Calu3 (cell line): ENCODE measurements at regions not wholly inside any gene's neighbourhood (a gene's known extent, or its start where the extent isn't known, plus 50 kb on each side); places are given as distances from the start of the nearest gene placed in this dataset.

Source experiments
- BruUV-seq: library from RNA; stranded (reverse); fragments of 400-500 nt; replicated peaks from 2 replicates; lab custom pipeline; 2021; lab: Mats Ljungman, UMichigan
- CTCF ChIA-PET: fragments of 300-600 bp; sonication (Branson Sonifier 250); formaldehyde crosslinking; loops from one replicate; lab custom pipeline; 2022; ENCODE audit warnings: antibody characterized with exemption; lab: Charles Lee
- DNase-seq: peaks from one replicate; pipeline ENCODE4 v3.0.0; 2022
- H3K27ac Mint-ChIP-seq: one replicate; pipeline ENCODE4 v1.8.0; 2022; ENCODE audit warnings: mixed read lengths; ENCODE audit not compliant: unreplicated experiment
- H3K27me3 Mint-ChIP-seq: one replicate; pipeline ENCODE4 v1.8.0; 2022; ENCODE audit warnings: mixed read lengths; ENCODE audit not compliant: unreplicated experiment
- H3K36me3 Mint-ChIP-seq: one replicate; pipeline ENCODE4 v1.8.0; 2022; ENCODE audit warnings: mild to moderate bottlenecking, moderate library complexity, mixed read lengths; ENCODE audit not compliant: insufficient read depth, unreplicated experiment
- H3K4me1 Mint-ChIP-seq: one replicate; pipeline ENCODE4 v1.8.0; 2022; ENCODE audit warnings: mild to moderate bottlenecking, low read depth, mixed read lengths; ENCODE audit not compliant: unreplicated experiment
- H3K4me3 Mint-ChIP-seq: one replicate; pipeline ENCODE4 v1.8.0; 2022; ENCODE audit warnings: mild to moderate bottlenecking, low read depth, moderate library complexity, mixed read lengths; ENCODE audit not compliant: unreplicated experiment
- H3K9me3 Mint-ChIP-seq: one replicate; pipeline ENCODE4 v1.8.0; 2022; ENCODE audit warnings: low read depth, mixed read lengths; ENCODE audit not compliant: unreplicated experiment
- intact Hi-C: fragments of 100-400 bp; cut with micrococcal nuclease; formaldehyde crosslinking; loops from one replicate; pipeline ENCODE4 v1.10.0; 2022; ENCODE audit not compliant: unreplicated experiment
- TF ChIP-seq, protein P1 (sequence below): fragments of 200-600 bp; IDR thresholded peaks from one replicate; pipeline ENCODE4 v1.8.0; 2022; ENCODE audit warnings: antibody characterized with exemption; ENCODE audit not compliant: unreplicated experiment

DNA sequence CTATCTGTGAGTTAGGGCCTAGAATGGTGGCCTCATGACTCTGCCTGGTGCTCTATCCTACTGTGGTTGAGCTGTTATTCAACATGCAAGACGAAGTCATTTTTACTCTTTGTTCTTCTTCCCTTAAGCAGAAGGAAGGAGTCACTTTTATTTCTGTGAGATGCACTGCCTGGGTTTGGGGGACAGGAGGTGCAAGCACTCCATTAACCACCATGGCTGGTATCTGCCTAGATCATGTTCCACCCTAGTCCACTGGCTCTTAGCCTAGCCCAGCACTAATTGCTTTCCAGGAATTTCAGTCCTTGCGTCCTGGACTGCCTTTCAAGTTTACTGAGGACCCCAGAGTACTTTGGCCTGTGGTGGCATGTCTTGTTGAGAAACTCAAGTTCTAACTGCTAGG is 1182.7 kb downstream of the FSTL5 start:
- Mint-ChIP-seq H3K4me3 (no peak overlapping the region), H3K27me3 (no peaks in the 10 kb centered on the region), H3K9me3 (no peaks in the 10 kb centered on the region), H3K36me3 (no peaks in the 10 kb centered on the region), H3K27ac (no peak overlapping the region), H3K4me1 (no peaks in the 10 kb centered on the region)
- no peak for DNase-seq
- TF ChIP-seq, protein P1, sequence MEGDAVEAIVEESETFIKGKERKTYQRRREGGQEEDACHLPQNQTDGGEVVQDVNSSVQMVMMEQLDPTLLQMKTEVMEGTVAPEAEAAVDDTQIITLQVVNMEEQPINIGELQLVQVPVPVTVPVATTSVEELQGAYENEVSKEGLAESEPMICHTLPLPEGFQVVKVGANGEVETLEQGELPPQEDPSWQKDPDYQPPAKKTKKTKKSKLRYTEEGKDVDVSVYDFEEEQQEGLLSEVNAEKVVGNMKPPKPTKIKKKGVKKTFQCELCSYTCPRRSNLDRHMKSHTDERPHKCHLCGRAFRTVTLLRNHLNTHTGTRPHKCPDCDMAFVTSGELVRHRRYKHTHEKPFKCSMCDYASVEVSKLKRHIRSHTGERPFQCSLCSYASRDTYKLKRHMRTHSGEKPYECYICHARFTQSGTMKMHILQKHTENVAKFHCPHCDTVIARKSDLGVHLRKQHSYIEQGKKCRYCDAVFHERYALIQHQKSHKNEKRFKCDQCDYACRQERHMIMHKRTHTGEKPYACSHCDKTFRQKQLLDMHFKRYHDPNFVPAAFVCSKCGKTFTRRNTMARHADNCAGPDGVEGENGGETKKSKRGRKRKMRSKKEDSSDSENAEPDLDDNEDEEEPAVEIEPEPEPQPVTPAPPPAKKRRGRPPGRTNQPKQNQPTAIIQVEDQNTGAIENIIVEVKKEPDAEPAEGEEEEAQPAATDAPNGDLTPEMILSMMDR, result no peak
- no TSS peak for BruUV-seq
- CTCF ChIA-PET, result no interaction called here
- intact Hi-C loops, result no loop called here

DNA sequence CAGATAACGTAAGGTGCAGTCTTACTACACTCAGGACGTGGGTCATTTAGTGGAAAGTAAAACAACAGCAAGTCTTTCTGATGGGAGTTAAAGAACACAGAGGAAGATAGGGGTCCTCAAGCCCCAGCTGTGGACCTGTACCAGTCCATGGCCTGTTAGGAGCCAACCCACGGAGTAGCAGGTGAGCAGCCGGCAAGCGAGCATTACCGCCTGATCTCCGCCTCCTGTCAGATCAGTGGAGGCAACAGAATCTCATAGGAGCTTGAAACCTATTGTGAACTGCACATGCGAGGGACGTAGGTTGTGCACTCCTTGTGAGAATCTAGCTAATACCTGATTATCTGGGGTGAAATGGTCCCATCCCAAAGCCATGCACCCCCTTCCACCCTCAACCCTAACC is 1180.8 kb downstream of the FSTL5 start:
- Mint-ChIP-seq H3K9me3 (no peaks in the 10 kb centered on the region), H3K36me3 (no peaks in the 10 kb centered on the region), H3K4me1 (no peaks in the 10 kb centered on the region), H3K4me3 (no peak overlapping the region), H3K27ac (no peak overlapping the region), H3K27me3 (no peaks in the 10 kb centered on the region)
- no peak for DNase-seq
- TF ChIP-seq, protein P1, result no peak
- BruUV-seq, result no TSS peak
- CTCF ChIA-PET, result no interaction called here
- intact Hi-C loops, result no loop called here

DNA sequence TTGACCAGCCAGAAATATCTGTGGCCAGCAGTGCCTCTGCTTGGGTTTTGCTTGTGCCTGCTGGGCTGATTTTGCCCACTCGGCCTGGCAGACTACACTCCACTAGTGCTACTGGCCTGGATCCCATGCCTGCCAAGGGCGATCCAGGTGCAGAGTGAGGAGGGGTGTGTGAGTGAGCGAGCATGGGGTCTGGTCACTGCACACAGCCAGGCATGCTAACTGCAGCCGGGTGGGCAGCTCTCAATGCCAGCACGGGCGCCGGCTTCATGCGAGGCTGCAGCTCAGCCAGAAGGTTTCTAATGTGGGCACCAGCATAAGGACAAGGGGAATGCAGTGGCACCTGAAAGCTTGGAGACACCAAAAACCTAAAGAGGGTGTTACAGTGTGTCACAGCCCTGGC is 1161.4 kb downstream of the FSTL5 start:
- H3K4me1 Mint-ChIP-seq, result peaks cover 2% of the 10 kb centered on the region
- BruUV-seq, result no TSS peak
- intact Hi-C loops, result no loop called here

DNA sequence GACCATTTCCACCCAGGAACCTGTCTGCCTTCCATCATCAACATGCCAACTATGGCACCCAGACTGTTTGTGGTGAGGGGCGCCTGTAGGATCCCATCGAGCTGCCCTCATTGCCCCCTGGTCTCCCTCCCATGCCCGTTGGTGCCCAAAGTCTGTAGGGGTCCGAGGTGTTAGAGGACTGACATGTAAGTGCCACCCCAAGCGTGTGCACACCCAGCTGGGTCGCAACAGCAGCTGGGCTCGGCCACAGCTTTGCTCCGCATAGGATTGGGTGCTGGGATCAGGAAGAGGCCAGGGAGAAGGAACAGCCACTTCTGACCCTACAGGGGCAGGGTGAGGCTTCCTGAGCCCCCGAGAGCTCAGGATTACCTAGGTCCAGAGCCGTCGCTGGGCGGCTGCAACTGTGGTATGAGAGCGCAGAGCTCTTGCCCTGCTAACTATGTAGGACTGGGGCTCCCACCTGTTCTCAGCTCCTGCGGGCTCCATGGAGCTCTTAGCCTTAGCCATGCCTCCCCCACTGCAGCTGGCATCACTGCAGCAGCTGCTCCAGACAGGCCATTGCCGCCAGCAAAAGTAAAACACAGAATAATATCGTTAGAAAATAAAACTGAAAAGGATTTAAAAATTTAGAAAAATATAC is 1160.3 kb downstream of the FSTL5 start:
- DNase-seq, result no peak
- no TSS peak for BruUV-seq
- H3K27me3 Mint-ChIP-seq, result no peaks in the 10 kb centered on the region
- TF ChIP-seq, protein P1, result no peak
- peaks cover 3% of the 10 kb centered on the region for H3K9me3 Mint-ChIP-seq
- H3K36me3 Mint-ChIP-seq, result no peaks in the 10 kb centered on the region
- no peak overlapping the region for H3K27ac Mint-ChIP-seq
- peaks cover 7% of the 10 kb centered on the region for H3K4me1 Mint-ChIP-seq
- CTCF ChIA-PET, result no interaction called here
- intact Hi-C loops, result no loop called here
- no peak overlapping the region for H3K4me3 Mint-ChIP-seq

More for the DNA sequence above, 1161.4 kb downstream of the FSTL5 start:
- no peaks in the 10 kb centered on the region for H3K27me3 Mint-ChIP-seq
- H3K36me3 Mint-ChIP-seq, result no peaks in the 10 kb centered on the region
- no peak overlapping the region for H3K27ac Mint-ChIP-seq
- TF ChIP-seq, protein P1, result no peak
- DNase-seq, result no peak
- H3K4me3 Mint-ChIP-seq, result no peak overlapping the region
- H3K9me3 Mint-ChIP-seq, result peaks cover 3% of the 10 kb centered on the region
- CTCF ChIA-PET, result interaction anchor here (0.5 kb wide), 1 partner anchor 8 kb away, joined by 7 read pairs; no protein-coding TSS in a partner anchor
